NOMO-1 (cell line): ENCODE measurements at regions not wholly inside any gene's neighbourhood (a gene's known extent, or its start where the extent isn't known, plus 50 kb on each side); places are given as distances from the start of the nearest gene placed in this dataset.

Source experiments
- DNase-seq, 2 experiments: peaks; one replicate each; lab custom pipeline; 2025; ENCODE audit not compliant: unreplicated experiment in 2 of 2; lab: John Stamatoyannopoulos, UW

- DNase-seq, result peak in 1 of 2 experiments; percentile 63
Observed at GRCh38 chr18:76554547-76555222, 59.6 kb upstream of the ZNF516 start.

- DNase-seq, result peak; percentile 95 to 97
Observed at GRCh38 chr18:76553715-76554546, 58.9 kb upstream of the ZNF516 start.

GRCh38 chr18:76548541-76548940 lies 53.5 kb upstream of the ZNF516 start:
- no peak for DNase-seq

- DNase-seq, result no peak
Observed at GRCh38 chr18:76547296-76547695, 52.3 kb upstream of the ZNF516 start.

- no peak for DNase-seq
Observed at GRCh38 chr18:76546436-76546835, 51.4 kb upstream of the ZNF516 start.

- DNase-seq, result peak; percentile 53 to 69
Observed at GRCh38 chr18:76546088-76546435, 51.0 kb upstream of the ZNF516 start.

GRCh38 chr18:76545433-76546087 lies 50.5 kb upstream of the ZNF516 start:
- peak; percentile 65 to 69 for DNase-seq

- peak; percentile 38 to 64 for DNase-seq
Observed at GRCh38 chr18:76544511-76545345, 49.7 kb upstream of the ZNF516 start.
